Endothelial cell (in vitro differentiated cells): ENCODE measurements at regions not wholly inside any gene's neighbourhood (a gene's known extent, or its start where the extent isn't known, plus 50 kb on each side); places are given as distances from the start of the nearest gene placed in this dataset.

Experiments used
- DNase-seq: peaks from one replicate; pipeline ENCODE4 v3.0.0; 2021; ENCODE audit warnings: low spot score
- H3K27ac Mint-ChIP-seq: one replicate; pipeline ENCODE4 v1.8.0; 2021; ENCODE audit warnings: mixed read lengths, inconsistent platforms; ENCODE audit not compliant: unreplicated experiment
- H3K27me3 Mint-ChIP-seq: one replicate; pipeline ENCODE4 v1.8.0; 2021; ENCODE audit warnings: mild to moderate bottlenecking, moderate library complexity, mixed read lengths, inconsistent platforms; ENCODE audit not compliant: unreplicated experiment
- H3K36me3 Mint-ChIP-seq: one replicate; pipeline ENCODE4 v1.8.0; 2021; ENCODE audit warnings: mild to moderate bottlenecking, low read depth, mixed read lengths, inconsistent platforms; ENCODE audit not compliant: unreplicated experiment
- H3K4me1 Mint-ChIP-seq: one replicate; pipeline ENCODE4 v1.8.0; 2021; ENCODE audit warnings: mild to moderate bottlenecking, mixed read lengths, inconsistent platforms; ENCODE audit not compliant: unreplicated experiment
- H3K4me3 Mint-ChIP-seq: one replicate; pipeline ENCODE4 v1.8.0; 2021; ENCODE audit warnings: mild to moderate bottlenecking, mixed read lengths, inconsistent platforms; ENCODE audit not compliant: unreplicated experiment
- H3K9me3 Mint-ChIP-seq: one replicate; pipeline ENCODE4 v1.8.0; 2021; ENCODE audit warnings: mixed read lengths, inconsistent platforms; ENCODE audit not compliant: unreplicated experiment
- CTCF ChIP-seq: fragments of 200-600 bp; sonication (generic); IDR thresholded peaks from one replicate; pipeline ENCODE4 v1.5.0; 2021; ENCODE audit warnings: antibody characterized with exemption; ENCODE audit not compliant: unreplicated experiment

GRCh38 chr16:14366974-14367707 is 262.9 kb downstream of the PARN start:
- no peak overlapping the region for H3K4me3 Mint-ChIP-seq
- H3K36me3 Mint-ChIP-seq: peaks cover 3% of the 10 kb centered on the region
- no peaks in the 10 kb centered on the region for H3K9me3 Mint-ChIP-seq
- no peak for DNase-seq
- no peaks in the 10 kb centered on the region for H3K4me1 Mint-ChIP-seq
- no peak overlapping the region for H3K27ac Mint-ChIP-seq
- no peak for TF ChIP-seq CTCF
- no peaks in the 10 kb centered on the region for H3K27me3 Mint-ChIP-seq

GRCh38 chr16:14366447-14366846 is 263.6 kb downstream of the PARN start:
- TF ChIP-seq CTCF: no peak
- Mint-ChIP-seq H3K27ac (no peak overlapping the region), H3K4me3 (no peak overlapping the region), H3K4me1 (no peaks in the 10 kb centered on the region), H3K9me3 (no peaks in the 10 kb centered on the region), H3K36me3 (peaks cover 3% of the 10 kb centered on the region), H3K27me3 (no peaks in the 10 kb centered on the region)
- no peak for DNase-seq

- Mint-ChIP-seq H3K27ac (no peak overlapping the region), H3K4me3 (no peak overlapping the region), H3K27me3 (no peaks in the 10 kb centered on the region), H3K9me3 (no peaks in the 10 kb centered on the region), H3K36me3 (peaks cover under 1% of the 10 kb centered on the region), H3K4me1 (no peaks in the 10 kb centered on the region)
- TF ChIP-seq CTCF: no peak
- no peak for DNase-seq
Observed at GRCh38 chr16:14365200-14365851, 264.7 kb downstream of the PARN start.

GRCh38 chr16:14364386-14365199 is 265.5 kb downstream of the PARN start:
- no peak for DNase-seq
- Mint-ChIP-seq H3K4me1 (no peaks in the 10 kb centered on the region), H3K27ac (no peak overlapping the region), H3K36me3 (no peaks in the 10 kb centered on the region), H3K27me3 (no peaks in the 10 kb centered on the region), H3K4me3 (no peak overlapping the region), H3K9me3 (no peaks in the 10 kb centered on the region)
- TF ChIP-seq CTCF: no peak

- no peaks in the 10 kb centered on the region for H3K27me3 Mint-ChIP-seq
- no peak for DNase-seq
- H3K9me3 Mint-ChIP-seq: no peaks in the 10 kb centered on the region
- TF ChIP-seq CTCF: no peak
- H3K36me3 Mint-ChIP-seq: no peaks in the 10 kb centered on the region
- H3K4me1 Mint-ChIP-seq: no peaks in the 10 kb centered on the region
- no peak overlapping the region for H3K4me3 Mint-ChIP-seq
- no peak overlapping the region for H3K27ac Mint-ChIP-seq
Observed at GRCh38 chr16:14364112-14364385, 266.0 kb downstream of the PARN start.
